Panc1 (cell line): ENCODE measurements at regions not wholly inside any gene's neighbourhood (a gene's known extent, or its start where the extent isn't known, plus 50 kb on each side); places are given as distances from the start of the nearest gene placed in this dataset.

ENCODE experiments used
- CTCF ChIP-seq: fragments of 450-650 bp; IDR thresholded peaks from 2 replicates; pipeline ENCODE4 v1.5.1; 2017; ENCODE audit warnings: mild to moderate bottlenecking
- REST ChIP-seq, 2 experiments: IDR thresholded peaks; 2 replicates each; pipeline ENCODE4 v1.6.1; 2011 to 2012; ENCODE audit warnings: low read depth in 2 of 2, control low read depth in 1 of 2, low read length in 1 of 2, mild to moderate bottlenecking in 1 of 2, moderate library complexity in 1 of 2; ENCODE audit not compliant: insufficient read depth in 1 of 2
- SIN3A ChIP-seq: IDR thresholded peaks from 2 replicates; pipeline ENCODE4 v1.6.1; 2012; ENCODE audit warnings: low read depth, mild to moderate bottlenecking, low read length, moderate library complexity, borderline replicate concordance; ENCODE audit not compliant: insufficient read depth

GRCh38 chr16:66227766-66228530 lies 138.5 kb upstream of the CDH5 start:
- no peak for TF ChIP-seq CTCF
- TF ChIP-seq REST (IDR thresholded peaks at IDR 0.05; ENCODE audit: insufficient read depth in 1 of 2, low read depth in 2 of 2, low read length in 1 of 2) = no peak
- no peak for TF ChIP-seq SIN3A
